Iris pigment epithelial cell (primary cell): ENCODE measurements at regions not wholly inside any gene's neighbourhood (a gene's known extent, or its start where the extent isn't known, plus 50 kb on each side); places are given as distances from the start of the nearest gene placed in this dataset.
"Not testable (repeated sequence)": the region's sequence is repeated elsewhere in the genome, so short reads cannot be mapped to it uniquely, and the experiment has no call there.

ENCODE experiments used
- DNase-seq: peaks from one replicate; pipeline ENCODE4 v3.0.0-alpha.2; 2011; ENCODE audit warnings: low read depth

DNA sequence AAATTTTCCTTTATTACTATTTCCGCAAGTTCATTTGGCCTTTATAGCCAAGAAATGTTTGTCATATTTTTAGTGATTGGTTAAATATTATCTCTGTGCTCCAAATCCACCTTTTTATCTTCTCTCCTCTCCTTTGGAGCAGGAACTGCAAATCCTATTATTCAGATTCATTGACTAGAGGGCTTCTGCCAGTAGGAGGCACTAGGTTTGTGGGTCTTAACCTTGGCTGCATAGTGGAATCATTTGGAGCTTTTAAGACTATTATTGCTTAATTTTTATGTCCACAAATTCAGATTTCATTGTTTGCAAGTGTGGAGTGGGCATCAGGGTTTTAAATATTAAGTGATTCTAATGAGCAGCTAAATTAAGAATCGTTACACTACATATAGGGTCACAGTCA lies 75.3 kb upstream of the SYT10 start:
- DNase-seq = no peak

DNA sequence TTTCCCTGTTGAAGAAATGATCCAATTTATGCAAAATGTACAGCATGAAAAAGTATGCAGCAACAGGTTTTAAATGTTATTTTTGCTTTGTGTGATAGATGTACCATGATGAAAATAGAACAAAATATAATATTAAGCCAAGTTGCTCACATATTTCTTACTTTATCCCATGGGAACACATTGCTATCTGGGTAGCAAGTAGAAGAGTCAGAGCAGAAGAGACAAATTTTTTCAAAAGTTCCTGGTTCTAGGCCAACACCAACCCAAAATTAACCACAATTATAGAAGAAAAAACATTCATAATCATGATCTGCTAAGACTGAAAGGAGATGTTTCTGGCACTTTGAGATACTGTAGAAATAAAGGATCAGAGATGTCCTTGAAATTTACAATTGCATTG lies 79.9 kb upstream of the SYT10 start:
- no peak for DNase-seq

DNA sequence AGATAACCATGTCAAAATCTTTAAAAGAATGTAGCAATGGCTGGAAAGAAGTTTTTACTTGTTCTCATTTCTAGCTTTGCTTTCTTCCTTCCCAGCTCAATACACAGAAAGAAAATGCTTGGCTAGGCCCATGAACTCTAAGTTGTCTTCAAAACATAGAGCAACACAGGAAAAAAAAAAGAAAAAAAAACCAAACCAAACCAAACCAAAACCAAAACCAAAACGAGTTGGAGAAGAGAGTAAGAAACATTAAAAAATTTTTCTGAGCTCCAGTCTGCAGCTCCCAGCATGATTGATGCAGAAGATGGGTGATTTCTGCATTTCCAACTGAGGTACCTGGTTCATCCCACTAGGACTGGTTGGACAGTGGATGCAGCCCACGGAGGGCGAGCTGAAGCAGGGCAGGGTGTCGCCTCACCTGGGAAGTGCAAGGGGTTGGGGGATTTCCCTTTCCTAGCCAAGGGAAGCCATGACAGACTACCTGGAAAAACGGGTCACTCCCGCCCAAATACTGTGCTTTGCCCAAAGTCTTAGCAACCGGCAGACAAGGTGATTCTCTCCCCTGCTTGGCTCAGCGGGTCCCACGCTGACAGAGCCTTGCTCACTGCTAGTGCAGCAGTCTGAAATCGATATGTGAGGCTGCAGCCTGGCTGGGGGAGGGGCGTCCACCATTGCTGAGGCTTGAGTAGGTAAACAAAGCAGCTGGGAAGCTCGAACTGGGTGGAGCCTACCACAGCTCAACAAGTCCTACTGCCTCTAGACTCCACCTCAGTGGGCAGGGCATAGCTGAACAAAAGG lies 81.1 kb upstream of the SYT10 start:
- DNase-seq = not testable (repeated sequence)

DNA sequence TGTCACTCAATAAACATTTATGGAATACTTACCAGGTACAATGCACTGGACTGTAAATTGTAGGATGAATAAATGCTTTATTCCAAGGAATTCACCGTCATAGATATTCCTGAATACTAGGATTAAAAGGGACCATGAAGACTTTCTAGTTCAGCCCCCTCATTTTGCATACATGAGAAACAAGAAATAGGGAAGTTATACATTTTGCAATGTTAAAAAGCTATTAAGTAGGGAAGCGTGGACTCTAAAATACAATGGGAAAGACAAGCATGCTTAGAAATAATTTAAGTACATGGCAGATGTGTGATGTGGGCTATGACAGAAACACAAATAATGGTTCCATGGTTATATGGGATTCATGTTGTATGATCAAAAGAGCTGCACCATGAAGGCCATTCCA lies 89.4 kb upstream of the SYT10 start:
- no peak for DNase-seq

DNA sequence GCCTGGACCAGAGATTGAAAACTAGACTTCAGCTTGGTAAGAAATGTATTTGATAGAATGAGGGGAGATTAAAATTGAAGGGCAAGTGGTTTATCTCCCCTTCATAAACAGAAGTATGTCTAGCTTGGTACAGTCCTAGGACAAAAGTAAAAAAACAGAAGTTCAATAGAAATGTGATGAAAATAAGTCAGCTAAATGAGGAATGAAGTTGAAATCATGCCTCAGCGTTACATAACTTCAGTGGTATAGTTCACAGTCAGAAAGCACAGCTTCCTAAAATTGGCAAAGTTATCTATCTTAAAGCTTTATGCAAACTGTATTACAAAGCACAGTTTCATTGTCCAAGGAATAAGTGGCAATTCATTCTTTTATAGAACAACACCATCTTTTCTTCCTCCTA lies 90.2 kb upstream of the SYT10 start:
- DNase-seq = no peak

DNA sequence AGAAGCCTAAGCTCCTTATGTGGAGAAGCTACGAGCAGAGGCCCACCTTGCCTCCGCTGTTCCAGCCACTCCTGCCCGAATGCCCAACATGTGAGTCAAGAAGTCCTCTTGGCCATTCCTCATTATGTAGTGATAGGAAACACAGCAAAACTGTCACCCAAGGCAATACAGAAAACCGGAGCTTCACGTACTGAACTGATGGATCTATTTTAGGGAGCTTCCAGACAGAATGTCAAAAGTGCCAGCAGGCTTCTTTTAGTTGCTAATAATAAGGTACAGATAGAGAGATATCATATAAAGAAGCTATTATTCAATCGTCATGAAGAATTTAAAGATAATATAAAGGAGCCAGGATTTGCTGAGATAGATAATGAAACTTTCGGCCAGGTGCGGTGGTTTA lies 91.6 kb upstream of the SYT10 start:
- no peak for DNase-seq

DNA sequence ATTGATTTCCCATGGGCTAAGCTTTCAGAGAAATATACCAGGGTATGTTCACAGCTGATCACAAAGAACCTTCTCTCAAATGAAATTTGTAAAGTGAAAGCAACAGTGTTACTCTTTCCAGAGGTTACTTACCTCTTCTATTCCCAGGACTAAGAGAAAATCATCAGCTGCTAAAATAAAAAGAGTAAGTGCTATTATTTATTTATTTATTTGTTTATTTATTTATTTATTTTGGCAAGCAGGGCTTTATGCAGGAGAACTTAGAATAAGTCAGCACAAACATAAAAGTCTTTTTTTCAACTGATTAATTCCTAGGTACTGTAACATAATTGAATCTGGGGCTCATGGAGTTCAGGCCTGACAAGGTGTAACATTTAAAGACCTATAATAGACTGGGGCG lies 93.9 kb upstream of the SYT10 start:
- no peak for DNase-seq

DNA sequence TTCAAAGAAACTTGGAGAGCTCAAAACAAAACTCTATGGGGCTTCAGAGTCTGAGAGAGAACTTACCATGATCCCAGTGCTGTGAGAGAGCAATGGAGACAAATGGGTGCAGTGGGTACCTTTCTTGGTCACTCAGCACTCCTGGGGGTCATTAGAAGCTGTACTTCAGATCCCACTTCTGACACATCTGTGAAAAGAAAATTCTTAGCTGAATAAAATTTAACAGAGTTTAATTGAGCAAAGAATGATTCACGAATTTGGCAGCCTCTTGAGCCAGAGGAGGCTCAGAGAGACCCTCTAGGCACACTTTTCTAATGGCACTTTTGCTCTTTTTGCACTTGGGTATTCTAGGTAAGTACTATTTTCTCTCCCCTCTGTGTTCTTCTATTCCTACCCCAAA lies 96.8 kb upstream of the SYT10 start:
- no peak for DNase-seq

DNA sequence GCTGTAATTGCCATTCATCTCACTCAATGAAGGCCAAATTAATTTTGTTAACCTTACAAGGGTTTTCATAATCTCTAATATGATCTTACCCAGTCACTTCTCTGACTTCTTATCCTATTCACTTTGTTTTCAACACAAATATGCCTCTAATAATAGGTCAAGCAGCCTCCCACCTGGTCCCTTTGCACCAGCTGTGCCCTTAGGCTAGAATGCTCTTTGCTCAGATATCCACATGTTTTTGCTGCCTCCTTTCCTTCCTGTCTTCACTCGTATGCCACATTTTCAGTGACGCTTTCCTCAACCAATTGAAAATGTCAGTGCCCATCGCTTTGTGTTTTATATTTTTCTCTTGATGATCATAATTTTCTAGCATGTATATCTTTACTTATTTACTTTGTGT lies 106.4 kb upstream of the SYT10 start:
- no peak for DNase-seq

DNA sequence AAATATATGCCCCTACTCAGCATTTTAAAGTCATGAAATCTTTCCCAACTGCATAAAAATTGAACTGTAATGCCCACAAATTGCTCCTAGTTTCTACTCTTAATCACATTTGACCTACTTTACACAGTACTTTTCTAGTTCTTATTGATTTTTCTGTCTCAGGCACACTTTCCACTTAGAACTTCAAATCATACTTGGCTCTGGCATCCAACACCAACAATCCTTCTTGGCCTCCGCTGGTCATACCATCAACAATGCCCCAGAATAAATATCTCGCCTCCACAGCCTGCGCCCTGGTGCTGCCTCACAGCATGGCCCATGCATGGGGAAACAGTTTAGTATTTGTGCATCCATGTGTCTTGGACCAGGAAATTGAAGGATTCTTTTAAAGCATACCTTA lies 107.5 kb upstream of the SYT10 start:
- no peak for DNase-seq

DNA sequence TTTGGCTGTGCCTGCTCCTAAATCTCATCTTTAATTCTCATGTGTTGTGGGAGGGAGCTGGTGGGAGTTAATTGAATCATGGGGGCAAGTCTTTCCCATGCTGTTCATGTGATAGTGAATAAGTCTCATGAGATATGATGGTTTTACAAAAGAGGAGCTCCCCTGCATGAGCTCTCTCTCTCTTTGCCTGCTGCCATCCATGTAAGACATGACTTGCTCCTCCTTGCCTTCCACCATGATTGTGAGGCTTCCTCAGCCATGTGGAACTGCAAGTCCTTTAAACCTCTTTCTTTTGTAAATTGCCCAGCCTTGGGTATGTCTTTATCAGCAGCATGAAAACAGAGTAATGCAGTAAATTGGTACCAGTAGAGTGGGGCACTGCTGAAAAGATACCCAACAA lies 110.6 kb upstream of the SYT10 start:
- DNase-seq = not testable (repeated sequence)

DNA sequence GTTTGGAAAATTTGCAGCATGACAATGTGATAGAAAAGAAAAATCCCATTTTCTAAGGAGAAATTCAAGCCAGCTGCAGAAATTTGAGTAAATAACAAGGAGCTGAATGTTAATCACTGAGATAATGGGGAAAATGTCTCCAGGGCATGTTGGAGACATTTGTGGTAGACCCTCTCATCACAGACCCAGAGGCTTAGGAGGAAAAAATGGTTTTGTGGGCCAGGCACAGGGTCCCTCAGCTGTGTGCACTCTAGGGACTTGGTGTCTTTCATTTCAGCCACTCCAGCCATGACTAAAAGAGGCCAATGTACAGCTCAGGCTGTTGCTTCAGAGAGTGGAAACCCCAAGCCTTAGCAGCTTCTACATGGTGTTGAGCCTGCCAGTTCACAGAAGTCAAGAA lies 111.4 kb upstream of the SYT10 start:
- DNase-seq = no peak

DNA sequence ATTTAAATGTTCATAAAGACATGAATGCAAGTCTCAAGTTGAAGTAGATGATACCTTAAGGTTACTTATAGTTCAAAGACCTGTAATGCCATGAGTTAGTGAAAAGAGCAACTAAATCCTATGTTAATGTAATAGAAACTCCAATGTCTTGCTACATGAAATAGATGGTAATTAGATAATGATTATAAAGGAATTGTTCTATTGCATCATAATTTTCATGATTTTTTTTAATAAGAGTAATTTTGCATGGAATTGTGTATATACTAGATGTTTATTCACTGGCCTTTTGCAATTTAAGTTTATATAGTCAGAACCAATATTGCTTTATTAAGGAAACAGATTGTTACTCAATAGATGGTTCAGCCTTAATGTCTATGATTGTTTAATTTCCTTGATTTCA lies 115.5 kb upstream of the SYT10 start:
- no peak for DNase-seq

DNA sequence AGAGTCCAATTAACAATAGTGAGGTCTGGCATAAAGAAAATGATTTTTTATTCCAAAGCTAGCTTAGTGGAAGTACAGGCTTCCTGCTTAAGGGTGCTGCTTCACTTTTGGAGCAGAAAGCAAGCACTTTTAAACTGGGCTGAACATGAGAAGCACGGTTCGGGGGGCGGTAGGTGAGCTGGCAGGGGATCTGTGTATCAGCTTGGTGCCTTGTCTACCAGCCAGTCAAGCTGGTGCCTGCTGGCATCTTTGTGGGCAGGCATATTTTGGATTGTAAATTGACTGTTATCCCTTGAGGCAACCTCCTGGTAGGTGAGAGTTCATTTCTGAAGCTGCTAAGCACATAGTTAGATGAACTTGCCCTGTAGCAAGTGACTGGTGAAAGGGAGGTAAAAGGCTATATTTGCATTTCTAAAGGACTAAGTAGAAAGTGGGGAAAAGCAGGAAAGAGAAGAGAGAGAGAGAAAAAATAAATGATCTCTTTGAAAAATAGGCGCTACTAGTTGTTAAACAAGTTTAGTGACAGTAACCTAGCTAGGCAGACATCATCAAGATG lies 121.1 kb upstream of the SYT10 start:
- no peak for DNase-seq

DNA sequence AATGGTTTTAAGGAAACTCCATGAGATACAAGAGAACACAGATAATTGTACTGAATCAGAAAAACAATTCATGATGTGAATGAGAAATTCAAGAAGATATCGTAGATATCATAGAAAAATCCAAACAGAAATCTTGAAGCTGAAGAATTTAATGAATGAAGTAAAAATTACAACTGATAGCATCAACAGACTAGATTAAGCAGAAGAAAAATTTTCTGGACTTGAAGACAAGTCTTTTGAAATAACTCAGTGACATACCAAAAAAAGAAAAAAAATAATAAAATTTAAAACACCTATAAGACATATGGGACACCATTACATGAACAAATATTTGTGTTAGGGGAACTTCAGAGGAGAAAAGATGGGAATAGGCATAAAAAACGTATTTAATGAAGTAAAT lies 122.8 kb upstream of the SYT10 start:
- no peak for DNase-seq

DNA sequence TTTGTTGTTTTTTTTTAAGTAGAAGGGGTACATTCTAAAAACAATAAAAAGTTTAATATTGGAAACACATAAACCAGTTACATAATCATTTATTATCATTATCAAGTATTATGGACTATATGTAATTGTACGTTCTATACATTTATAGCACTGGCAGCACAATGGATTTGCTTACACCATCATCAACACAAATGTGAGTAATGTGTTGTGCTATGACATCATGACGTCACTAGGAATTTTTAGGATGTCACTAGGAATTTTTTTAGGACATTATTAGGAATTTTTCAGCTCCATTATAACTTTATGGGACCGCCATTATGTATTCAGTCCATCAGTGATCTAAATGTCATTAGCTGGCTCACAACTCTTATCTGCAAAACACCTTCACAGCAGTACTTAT lies 126.8 kb upstream of the SYT10 start:
- DNase-seq = no peak

DNA sequence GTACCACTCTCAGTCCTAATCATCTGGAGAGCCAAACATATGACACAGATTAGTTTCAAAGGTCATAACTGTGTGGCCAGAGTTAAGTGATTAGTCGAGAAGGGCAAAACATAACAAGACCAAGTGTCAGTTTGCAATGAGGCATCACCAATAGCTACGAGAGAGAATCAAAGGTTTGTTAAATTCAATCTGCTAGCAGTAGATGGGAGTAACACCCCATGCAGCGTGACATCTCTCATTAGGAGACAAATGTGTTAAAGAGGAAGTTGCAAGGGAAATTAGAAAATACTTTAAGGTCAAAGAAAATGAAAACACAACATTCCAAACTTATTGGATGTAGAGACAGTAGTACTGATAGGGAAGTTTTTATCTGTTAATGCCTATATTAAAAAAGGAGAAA lies 135.7 kb upstream of the SYT10 start:
- DNase-seq = no peak

DNA sequence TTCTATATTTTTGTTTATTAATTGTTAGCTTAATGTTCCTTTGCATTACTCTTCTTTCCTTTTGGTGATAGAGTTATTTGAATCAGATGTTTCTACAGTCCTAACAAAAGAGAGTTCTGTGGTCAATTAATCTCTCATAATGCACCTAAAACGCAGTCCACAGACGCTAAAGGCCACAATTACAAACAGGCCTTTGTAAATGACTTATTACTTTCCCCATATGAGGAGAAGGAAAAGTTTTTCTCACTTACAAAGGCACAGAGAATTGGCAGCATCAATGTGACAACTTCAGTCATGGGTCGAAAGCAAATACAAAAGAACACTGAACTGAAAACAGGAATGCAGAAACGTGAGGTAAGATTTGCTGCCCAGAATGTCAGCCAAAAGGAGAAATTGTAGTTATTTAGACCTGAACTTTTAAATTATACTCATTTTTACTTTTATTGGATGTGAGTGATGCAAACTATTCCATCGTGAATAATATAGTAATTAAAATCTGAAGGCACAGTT lies 142.0 kb upstream of the SYT10 start:
- DNase-seq = no peak

DNA sequence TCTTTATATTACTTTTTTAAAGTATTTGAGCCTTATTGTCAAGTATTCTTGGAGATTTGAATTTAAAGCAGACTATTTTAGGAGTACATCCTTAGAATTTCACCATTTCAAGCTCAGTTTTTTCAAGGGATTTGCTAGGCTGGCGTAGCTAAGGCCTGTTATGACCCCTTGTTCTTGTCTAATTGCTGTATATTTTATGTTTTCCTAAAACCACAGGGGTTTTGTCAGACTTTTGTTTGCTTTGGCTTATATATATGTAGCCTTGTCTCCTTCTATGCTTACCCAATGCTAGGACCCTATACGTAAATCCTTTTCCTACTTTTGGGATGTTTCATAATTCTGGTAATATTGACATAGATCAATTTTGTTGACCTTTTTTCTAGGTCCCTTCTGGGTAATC lies 147.0 kb upstream of the SYT10 start:
- peak; percentile 7 for DNase-seq

DNA sequence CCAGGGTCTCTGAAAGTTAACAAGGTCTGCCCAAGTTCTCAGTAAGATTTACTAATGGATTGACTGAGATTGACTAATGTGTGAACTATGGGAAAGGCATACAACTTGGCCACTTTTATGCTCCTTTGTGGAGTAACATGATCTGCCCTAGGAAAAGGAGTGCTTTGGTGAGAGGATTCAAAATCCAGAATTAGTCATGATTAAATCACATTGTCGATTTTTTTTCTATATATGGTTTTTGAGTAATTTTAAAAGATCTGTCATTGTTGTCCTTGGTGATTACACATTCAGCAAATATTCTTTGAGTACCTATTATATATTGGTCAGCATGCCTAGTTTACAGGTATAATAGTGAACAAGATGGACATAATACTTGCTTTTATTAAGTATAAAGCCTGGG lies 147.7 kb upstream of the SYT10 start:
- peak; percentile 78 for DNase-seq

DNA sequence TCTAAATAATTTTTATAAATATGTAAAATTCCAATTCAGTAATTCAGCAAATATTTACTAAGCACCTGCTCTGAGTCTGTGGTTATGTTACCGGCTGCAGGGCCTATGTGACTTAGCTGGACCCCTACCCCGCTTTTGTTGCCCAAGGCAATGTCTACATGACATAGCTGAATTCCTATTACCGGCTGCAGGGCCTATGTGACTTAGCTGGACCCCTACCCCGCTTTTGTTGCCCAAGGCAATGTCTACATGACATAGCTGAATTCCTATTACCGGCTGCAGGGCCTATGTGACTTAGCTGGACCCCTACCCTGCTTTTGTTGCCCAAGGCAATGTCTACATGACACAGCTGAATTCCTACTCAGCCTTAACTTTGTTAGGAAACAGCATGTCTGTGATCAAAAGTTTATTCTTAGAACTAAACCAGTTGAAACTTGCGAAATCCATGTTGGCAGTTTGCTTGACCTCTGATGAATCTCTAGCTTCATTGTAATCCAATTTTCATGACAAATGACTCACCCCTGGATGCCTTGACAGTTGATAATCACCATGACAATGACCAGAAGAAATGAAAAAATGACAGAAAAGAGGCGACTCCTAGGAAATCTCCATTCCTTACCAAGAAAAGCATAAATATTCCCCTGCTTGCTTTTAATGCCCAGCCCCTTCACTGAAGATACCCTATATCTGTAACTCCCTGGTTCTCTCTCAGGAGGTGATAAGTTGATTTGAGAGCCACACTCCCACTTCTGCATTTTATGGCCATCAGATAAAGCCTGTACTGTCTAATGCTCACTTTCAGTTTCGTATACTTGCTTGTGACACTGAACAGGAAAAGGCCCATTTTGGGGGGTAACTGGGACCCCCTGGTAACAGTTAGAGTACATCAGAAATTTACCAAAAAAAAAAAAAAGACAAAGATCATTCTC lies 148.4 kb upstream of the SYT10 start:
- DNase-seq = peak; percentile 82

DNA sequence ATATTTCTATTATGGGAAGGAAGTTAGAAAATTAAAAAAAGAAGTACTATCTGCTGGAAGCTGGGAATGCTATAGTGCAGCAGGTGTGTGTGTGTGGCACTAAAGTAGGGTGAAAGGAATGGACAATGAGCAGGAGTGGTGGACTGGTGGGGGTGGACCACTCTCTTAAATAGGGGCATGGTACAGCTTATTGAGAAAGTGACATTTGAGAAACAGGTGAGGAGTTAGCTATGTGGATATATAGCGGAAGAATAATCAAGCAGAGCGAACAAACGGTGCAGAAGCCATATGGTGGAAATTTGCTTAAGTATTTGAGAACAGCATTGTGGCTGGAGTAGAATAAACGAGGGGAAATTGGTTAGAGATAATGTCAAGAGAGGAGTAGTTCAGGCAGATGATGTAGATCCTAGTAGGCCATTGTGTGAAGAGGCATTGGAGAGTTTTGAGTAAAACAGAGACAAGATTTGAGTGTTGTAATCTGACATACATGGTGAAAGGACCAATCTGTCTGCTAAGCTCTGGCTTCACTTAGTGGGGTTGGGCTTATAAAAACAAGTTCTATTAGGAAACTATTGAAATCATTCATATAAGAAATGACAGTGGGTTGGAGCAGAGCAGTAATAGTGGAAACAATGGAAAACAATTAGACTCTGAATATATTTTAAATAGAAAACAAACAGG lies 149.2 kb upstream of the SYT10 start:
- DNase-seq = peak; percentile 6
